ENCODE measurements at regions not wholly inside any gene's neighbourhood (a gene's known extent, or its start where the extent isn't known, plus 50 kb on each side); places are given as distances from the start of the nearest gene placed in this dataset.

DNA sequence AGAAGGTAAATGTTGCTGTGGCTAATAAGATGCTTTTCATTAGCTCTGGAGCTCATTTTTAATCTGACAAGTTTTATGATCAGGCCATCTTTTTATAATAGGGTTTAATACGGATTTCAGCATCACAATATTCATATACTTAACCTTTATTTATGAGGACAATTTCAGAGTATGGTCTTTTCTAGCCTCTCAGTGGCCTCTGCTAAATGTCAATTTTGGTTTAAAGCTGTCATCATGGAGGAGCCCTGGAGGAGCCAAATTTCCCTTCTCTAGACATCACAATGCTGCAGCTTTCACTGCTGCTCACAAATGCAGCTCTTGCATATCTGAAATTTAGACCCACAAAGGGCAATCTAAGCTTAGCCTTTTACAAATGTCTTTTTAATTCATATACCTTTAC is 510.4 kb downstream of the PCDH7 start:
- CTCF ChIA-PET: no interaction called here
- Histone ChIP-seq H3K27me3 (ENCODE audit: control insufficient read depth in 1 of 2, insufficient read depth in 2 of 2, low read length in 2 of 2) (no peaks in the 10 kb centered on the region), H3K27ac (ENCODE audit: low read depth in 1 of 2, low read length in 2 of 2) (no peak overlapping the region), H3K36me3 (ENCODE audit: insufficient read depth, low read length) (no peaks in the 10 kb centered on the region), H3K4me1 (ENCODE audit: insufficient read depth, low read length) (no peaks in the 10 kb centered on the region), H3K4me3 (ENCODE audit: low read length) (no peak overlapping the region), H3K9me3 (ENCODE audit: control insufficient read depth in 1 of 2, insufficient read depth in 1 of 2, low read length in 2 of 2) (peaks cover 0 to 8% of the 10 kb centered on the region in 2 experiments)
- no peak for ATAC-seq (ENCODE audit: poor library complexity)
- Mint-ChIP-seq H3K27ac (no peak overlapping the region), H3K4me1 (ENCODE audit: low read depth) (no peaks in the 10 kb centered on the region), H3K9me3 (peaks cover 6% of the 10 kb centered on the region), H3K36me3 (ENCODE audit: low read depth) (no peaks in the 10 kb centered on the region), H3K4me3 (no peak overlapping the region), H3K27me3 (no peaks in the 10 kb centered on the region)
- POLR2A ChIA-PET: no interaction called here
- DNase-seq: no peak
- intact Hi-C loops (cut with DNase I, micrococcal nuclease): no loop called here
- TF ChIP-seq, protein P1, sequence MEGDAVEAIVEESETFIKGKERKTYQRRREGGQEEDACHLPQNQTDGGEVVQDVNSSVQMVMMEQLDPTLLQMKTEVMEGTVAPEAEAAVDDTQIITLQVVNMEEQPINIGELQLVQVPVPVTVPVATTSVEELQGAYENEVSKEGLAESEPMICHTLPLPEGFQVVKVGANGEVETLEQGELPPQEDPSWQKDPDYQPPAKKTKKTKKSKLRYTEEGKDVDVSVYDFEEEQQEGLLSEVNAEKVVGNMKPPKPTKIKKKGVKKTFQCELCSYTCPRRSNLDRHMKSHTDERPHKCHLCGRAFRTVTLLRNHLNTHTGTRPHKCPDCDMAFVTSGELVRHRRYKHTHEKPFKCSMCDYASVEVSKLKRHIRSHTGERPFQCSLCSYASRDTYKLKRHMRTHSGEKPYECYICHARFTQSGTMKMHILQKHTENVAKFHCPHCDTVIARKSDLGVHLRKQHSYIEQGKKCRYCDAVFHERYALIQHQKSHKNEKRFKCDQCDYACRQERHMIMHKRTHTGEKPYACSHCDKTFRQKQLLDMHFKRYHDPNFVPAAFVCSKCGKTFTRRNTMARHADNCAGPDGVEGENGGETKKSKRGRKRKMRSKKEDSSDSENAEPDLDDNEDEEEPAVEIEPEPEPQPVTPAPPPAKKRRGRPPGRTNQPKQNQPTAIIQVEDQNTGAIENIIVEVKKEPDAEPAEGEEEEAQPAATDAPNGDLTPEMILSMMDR (IDR thresholded peaks at IDR 0.05): no peak

DNA sequence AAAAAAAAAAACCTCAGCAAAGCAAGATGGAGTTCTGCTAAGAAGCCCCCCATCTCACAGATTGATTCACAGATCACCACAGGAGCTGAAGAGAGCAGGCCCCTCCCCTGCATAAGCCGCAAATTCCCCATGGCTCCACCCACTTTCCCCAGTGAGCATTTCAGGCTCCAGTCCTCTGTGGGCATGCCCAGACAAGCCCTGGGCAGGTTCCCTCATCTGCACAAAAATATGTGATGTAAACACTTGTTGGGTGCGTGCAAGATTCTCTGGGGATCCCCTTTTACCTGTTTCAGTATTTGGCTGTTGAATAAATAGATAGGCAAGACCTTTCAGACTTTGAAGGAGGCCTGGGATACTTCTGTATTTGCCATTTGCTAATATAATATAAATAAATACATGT is 514.3 kb downstream of the PCDH7 start:
- TF ChIP-seq, protein P1 (IDR thresholded peaks at IDR 0.05): no peak
- Histone ChIP-seq H3K4me3 (ENCODE audit: low read length) (no peak overlapping the region), H3K36me3 (ENCODE audit: insufficient read depth, low read length) (no peaks in the 10 kb centered on the region), H3K27ac (ENCODE audit: low read depth in 1 of 2, low read length in 2 of 2) (no peak overlapping the region), H3K27me3 (ENCODE audit: control insufficient read depth in 1 of 2, insufficient read depth in 2 of 2, low read length in 2 of 2) (no peaks in the 10 kb centered on the region), H3K4me1 (ENCODE audit: insufficient read depth, low read length) (no peaks in the 10 kb centered on the region), H3K9me3 (ENCODE audit: control insufficient read depth in 1 of 2, insufficient read depth in 1 of 2, low read length in 2 of 2) (peaks cover 0 to 8% of the 10 kb centered on the region in 2 experiments)
- ATAC-seq (ENCODE audit: poor library complexity): no peak
- no peak for DNase-seq
- H3K27me3 Mint-ChIP-seq: no peaks in the 10 kb centered on the region
- H3K9me3 Mint-ChIP-seq: peaks cover 7% of the 10 kb centered on the region
- intact Hi-C loops (cut with DNase I, micrococcal nuclease): no loop called here
- ChIA-PET POLR2A (no interaction called here), CTCF (interaction anchor here (0.7 kb wide), 1 partner anchor 1348 kb away, joined by 3 read pairs; no protein-coding TSS in a partner anchor)
- no peak overlapping the region for H3K4me3 Mint-ChIP-seq
- H3K36me3 Mint-ChIP-seq (ENCODE audit: low read depth): no peaks in the 10 kb centered on the region
- H3K4me1 Mint-ChIP-seq (ENCODE audit: low read depth): no peaks in the 10 kb centered on the region
- H3K27ac Mint-ChIP-seq: no peak overlapping the region

- H3K9me3 Mint-ChIP-seq: peaks cover 11% of the 10 kb centered on the region
- no peak overlapping the region for H3K4me3 Mint-ChIP-seq
- TF ChIP-seq, protein P1 (IDR thresholded peaks at IDR 0.05): no peak
These were observed 514.7 kb downstream of the PCDH7 start for GRCh38 chr4:31234901-31235300.

More at GRCh38 chr4:31234901-31235300, 514.7 kb downstream of the PCDH7 start:
- Mint-ChIP-seq H3K4me1 (ENCODE audit: low read depth) (no peaks in the 10 kb centered on the region), H3K27me3 (no peaks in the 10 kb centered on the region), H3K27ac (no peak overlapping the region), H3K36me3 (ENCODE audit: low read depth) (no peaks in the 10 kb centered on the region)
- CTCF ChIA-PET: no interaction called here
- no peak for ATAC-seq (ENCODE audit: poor library complexity)
- intact Hi-C loops (cut with DNase I, micrococcal nuclease): no loop called here
- H3K9me3 ChIP-seq (ENCODE audit: control insufficient read depth in 1 of 2, insufficient read depth in 1 of 2, low read length in 2 of 2): peaks cover 0 to 5% of the 10 kb centered on the region in 2 experiments
- POLR2A ChIA-PET: no interaction called here
- no peaks in the 10 kb centered on the region for H3K27me3 ChIP-seq (ENCODE audit: control insufficient read depth in 1 of 2, insufficient read depth in 2 of 2, low read length in 2 of 2)
- no peak overlapping the region for H3K27ac ChIP-seq (ENCODE audit: low read depth in 1 of 2, low read length in 2 of 2)
- H3K36me3 ChIP-seq (ENCODE audit: insufficient read depth, low read length): no peaks in the 10 kb centered on the region
- H3K4me1 ChIP-seq (ENCODE audit: insufficient read depth, low read length): no peaks in the 10 kb centered on the region
- DNase-seq: no peak
- H3K4me3 ChIP-seq (ENCODE audit: low read length): no peak overlapping the region
